K562 (cell line): ENCODE measurements at regions not wholly inside any gene's neighbourhood (a gene's known extent, or its start where the extent isn't known, plus 50 kb on each side); places are given as distances from the start of the nearest gene placed in this dataset.
"Not testable (repeated sequence)": the region's sequence is repeated elsewhere in the genome, so short reads cannot be mapped to it uniquely, and the experiment has no call there.

Experiments
- CTCF ChIP-seq, 3 experiments: IDR thresholded peaks in 2 of 3; conservative IDR thresholded peaks in 1 of 3; 2 replicates each; pipeline ENCODE4 v1.5.1; 2011 to 2012; ENCODE audit warnings: low read length in 3 of 3, mild to moderate bottlenecking in 3 of 3, control low read depth in 2 of 3, improper control_type of control experiment in 1 of 3, inconsistent platforms in 1 of 3, low read depth in 1 of 3, mixed read lengths in 1 of 3, moderate library complexity in 1 of 3; ENCODE audit not compliant: insufficient read depth in 2 of 3
- EHMT2 ChIP-seq: fragments of 450-650 bp; IDR thresholded peaks from 2 replicates; pipeline ENCODE4 v1.6.1; 2018; ENCODE audit warnings: antibody characterized with exemption
- FOXJ2 ChIP-seq: fragments of 200-800 bp; sonication (Bioruptor generic); IDR thresholded peaks from 2 replicates; pipeline ENCODE4 v1.6.1; 2016; ENCODE audit warnings: missing genetic modification characterization, missing compliant biosample characterization
- SAP30 ChIP-seq: fragments of 200-600 bp; sonication (generic); IDR thresholded peaks from 2 replicates; pipeline ENCODE4 v1.6.1; 2012; ENCODE audit warnings: borderline replicate concordance, low read depth, mild to moderate bottlenecking, moderate library complexity, low read length, control low read depth, inconsistent platforms; ENCODE audit not compliant: insufficient read depth, poor library complexity, severe bottlenecking
- TAF1 ChIP-seq: IDR thresholded peaks from 2 replicates; pipeline ENCODE4 v1.6.1; 2011; ENCODE audit warnings: mild to moderate bottlenecking, low read length, moderate library complexity; ENCODE audit not compliant: insufficient read depth, control insufficient read depth, severe bottlenecking; ENCODE audit errors: extremely low read depth
- ZBTB49 ChIP-seq: sonication (generic); formaldehyde crosslinking; IDR thresholded peaks from 2 replicates; pipeline ENCODE4 v1.8.0; 2022; ENCODE audit warnings: missing genetic modification reagents, mild to moderate bottlenecking, borderline replicate concordance

DNA sequence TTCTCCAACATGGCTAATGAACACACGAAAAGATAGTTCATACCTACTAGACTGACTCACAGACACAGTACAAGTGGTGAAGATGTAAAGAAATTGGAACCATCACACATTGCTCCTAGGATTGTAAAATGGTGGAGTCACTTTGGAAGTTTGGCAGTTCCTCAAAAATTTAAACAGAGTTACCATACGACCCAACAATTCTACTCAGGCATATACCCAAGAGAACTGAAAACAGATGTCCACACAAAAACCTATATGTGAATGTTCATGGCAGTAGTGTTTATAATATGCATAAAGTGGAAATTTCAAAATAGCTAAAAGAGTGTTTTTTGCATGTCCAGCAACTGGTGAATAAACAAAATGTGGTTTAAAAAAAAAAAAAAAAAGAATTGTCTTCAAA lies 332.6 kb downstream of the PLPP3 start:
- TF ChIP-seq FOXJ2 (tag); ZBTB49 (CRISPR knock-in tag); TAF1; EHMT2; CTCF (IDR thresholded peaks at IDR 0.05 in 2 of 3, conservative IDR thresholded peaks at IDR 0.05 in 1 of 3; ENCODE audit: insufficient read depth in 2 of 3, low read depth in 1 of 3, low read length in 3 of 3); SAP30: not testable (repeated sequence)
